ENCODE measurements at regions not wholly inside any gene's neighbourhood (a gene's known extent, or its start where the extent isn't known, plus 50 kb on each side); places are given as distances from the start of the nearest gene placed in this dataset.
"Not testable (repeated sequence)": the region's sequence is repeated elsewhere in the genome, so short reads cannot be mapped to it uniquely, and the experiment has no call there.

GRCh38 chr9:67116761-67117160 lies 124.4 kb upstream of the SPATA31A3 start:
- TF ChIP-seq CTCF, EZH2phosphoT487, EZH2 (IDR thresholded peaks at IDR 0.05): not testable (repeated sequence)
